HG03439 (cell line): ENCODE measurements at regions not wholly inside any gene's neighbourhood (a gene's known extent, or its start where the extent isn't known, plus 50 kb on each side); places are given as distances from the start of the nearest gene placed in this dataset.
"Not testable (repeated sequence)": the region's sequence is repeated elsewhere in the genome, so short reads cannot be mapped to it uniquely, and the experiment has no call there.

Source experiments
- ATAC-seq: cut with Tn5 transposase; IDR thresholded peaks from one replicate; pipeline ENCODE4 v1.9.1; 2021; ENCODE audit warnings: mild to moderate bottlenecking, moderate library complexity; ENCODE audit not compliant: unreplicated experiment

DNA sequence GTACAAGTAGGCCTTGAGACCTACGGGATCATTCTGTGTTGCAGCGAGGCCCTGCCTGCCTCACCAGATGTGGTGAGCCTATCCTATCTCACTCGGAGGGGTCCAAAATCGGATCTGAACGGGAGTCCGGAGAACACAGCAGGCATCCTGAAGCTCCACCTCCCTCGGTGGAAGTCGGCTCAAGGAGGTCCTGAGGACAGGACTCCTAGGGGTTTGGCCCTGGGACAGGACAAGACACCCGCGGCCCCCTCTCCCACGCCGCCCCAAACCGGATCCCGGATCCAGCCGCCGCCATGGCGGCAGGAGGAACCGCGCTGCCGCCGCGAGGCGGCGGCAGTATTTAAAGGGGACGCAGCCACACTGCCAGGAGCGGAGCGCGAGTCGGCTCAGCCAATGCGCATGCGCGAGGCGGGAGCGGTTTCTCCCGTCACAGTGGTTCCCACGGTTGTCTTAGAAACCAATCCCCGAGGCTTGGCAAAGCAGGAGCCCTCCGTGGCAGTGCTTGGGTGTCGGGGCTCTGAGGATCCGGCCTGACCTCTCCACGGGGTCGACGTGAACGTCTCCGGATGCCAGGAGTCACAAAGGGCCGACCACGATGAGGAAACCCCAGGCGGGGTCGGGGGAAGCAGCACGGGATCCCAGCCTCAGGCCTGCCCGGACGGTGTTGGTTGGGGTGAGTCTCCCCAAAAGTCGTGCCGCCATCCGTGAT, 454.6 kb upstream of the ZNG1F start:
- ATAC-seq, result peak; percentile 100

DNA sequence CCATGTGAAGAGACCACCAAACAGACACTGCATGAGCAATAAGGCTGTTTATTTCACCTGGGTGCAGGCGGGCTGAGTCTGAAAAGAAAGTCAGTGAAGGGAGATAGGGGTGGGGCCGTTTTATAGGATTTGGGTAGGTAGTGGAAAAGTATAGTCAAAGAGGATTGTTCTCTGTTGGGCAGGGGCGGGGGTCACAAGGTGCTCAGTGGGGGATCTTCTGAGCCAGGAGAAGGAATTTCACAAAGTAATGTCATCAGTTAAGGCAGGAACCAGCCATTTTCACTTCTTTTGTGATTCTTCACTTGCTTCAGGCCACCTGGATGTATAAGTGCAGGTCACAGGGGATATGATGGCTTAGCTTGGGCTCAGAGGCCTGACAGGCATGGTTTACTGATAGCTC, 444.6 kb upstream of the ZNG1F start:
- not testable (repeated sequence) for ATAC-seq

DNA sequence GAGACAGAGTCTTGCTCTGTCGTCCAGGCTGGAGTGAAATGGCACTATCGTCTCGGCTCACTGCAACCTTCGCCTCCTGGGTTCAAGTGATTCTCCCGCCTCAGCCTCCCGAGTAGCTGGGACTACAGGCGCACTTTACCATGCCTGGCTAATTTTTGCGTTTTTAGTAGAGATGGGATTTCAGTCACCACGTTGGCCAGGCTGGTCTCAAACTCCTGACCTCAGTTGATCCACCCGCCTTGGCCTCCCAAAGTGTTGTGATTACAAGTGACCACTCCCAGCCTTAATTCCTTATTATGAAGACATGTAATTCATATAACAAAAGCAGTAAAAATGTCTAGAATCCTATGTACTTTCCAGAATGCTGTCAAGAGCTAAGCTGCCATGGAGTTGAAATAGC, 434.5 kb upstream of the ZNG1F start:
- not testable (repeated sequence) for ATAC-seq

DNA sequence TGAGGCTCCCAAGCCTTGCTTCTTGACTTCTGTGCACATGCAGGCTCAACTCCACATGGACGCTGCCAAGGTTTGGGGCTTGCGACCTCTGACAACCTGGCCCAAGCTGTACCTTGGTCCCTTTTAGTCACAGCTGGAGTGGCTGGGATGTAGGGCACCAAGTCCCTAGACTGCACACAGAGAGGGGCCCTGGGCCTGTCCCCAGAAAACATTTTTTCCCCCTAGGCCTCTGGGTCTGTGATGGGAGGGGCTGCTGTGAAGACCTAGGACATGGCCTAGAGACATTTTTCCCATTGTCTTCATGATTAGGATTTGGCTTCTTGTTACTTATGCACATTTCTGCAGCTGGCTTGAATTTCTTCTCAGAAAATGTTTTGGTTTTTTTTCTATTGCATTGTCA, 430.1 kb upstream of the ZNG1F start:
- not testable (repeated sequence) for ATAC-seq

DNA sequence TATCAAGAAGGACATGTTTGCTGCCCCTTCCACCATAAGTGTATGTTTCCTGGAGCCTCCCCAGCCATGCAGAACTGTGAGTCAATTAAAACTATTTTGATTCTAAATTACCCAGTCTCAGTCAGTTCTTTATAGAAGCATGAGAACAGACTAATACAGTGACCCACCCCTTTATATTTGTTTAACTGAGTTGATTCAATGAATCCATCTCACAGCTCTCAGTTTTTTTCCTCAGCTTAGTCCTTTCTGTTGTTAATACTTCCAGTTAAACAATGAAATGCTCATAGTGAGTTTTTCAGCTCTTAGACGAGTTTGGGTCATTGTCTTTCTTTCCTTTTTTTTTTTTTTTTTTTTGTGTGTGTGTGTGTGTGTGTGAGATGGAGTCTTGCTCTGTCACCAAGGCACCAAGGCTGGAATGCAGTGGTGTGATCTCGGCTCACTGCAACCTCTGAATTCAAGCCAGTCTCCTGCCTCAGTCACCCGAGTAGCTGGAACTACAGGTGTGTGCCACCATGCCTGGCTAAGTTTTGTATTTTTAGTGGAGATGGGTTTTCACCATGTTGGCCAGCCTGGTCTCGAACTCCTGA, 417.9 kb upstream of the ZNG1F start:
- ATAC-seq, result not testable (repeated sequence)

DNA sequence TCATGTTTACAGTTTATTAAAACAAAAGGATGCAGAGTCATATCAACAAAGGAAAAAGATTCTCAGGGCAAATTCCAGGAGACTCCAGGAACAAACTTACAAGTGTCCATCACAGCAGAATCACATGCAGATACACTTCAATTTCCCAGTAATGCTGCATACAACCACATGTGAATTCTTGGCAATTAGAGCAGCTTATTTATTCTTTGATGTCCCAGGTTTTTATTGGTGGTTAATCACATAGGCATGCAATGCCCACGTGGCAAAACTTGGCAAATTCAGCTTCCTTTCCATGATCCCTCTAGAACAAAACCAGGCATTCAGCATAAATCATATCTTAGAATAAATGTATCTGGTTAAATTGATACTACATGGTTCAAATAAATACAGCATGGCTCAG, 376.5 kb upstream of the ZNG1F start:
- ATAC-seq, result not testable (repeated sequence)
